Stimulated activated naive CD8-positive, alpha-beta T cell treated with anti-CD3 and anti-CD28 coated beads, Interleukin-15, amount 100 ng/mL, for 72 hours (primary cell): ENCODE measurements at regions not wholly inside any gene's neighbourhood (a gene's known extent, or its start where the extent isn't known, plus 50 kb on each side); places are given as distances from the start of the nearest gene placed in this dataset.

Experiments
- ATAC-seq: fragments of 150-1000 bp; cut with Tn5 transposase; 2 replicates; pipeline ENCODE4 v1.10.0; 2021; ENCODE audit warnings: mild to moderate bottlenecking, moderate library complexity
- DNase-seq, 2 donors: peaks; one replicate each; pipeline ENCODE4 v3.0.0; 2021 to 2022
- H3K27ac Mint-ChIP-seq, 2 donors: one replicate each; pipeline ENCODE4 v1.8.0; 2022; ENCODE audit warnings: mild to moderate bottlenecking in 2 of 2, mixed read lengths in 2 of 2, moderate library complexity in 2 of 2
- H3K27me3 Mint-ChIP-seq: one replicate; pipeline ENCODE4 v1.8.0; 2022; ENCODE audit warnings: mixed read lengths
- H3K4me1 Mint-ChIP-seq: one replicate; pipeline ENCODE4 v1.8.0; 2022; ENCODE audit warnings: mild to moderate bottlenecking, mixed read lengths
- H3K4me3 Mint-ChIP-seq, 2 donors: one replicate each; pipeline ENCODE4 v1.8.0; 2022; ENCODE audit warnings: mild to moderate bottlenecking in 2 of 2, mixed read lengths in 2 of 2, moderate library complexity in 1 of 2
- H3K9me3 Mint-ChIP-seq, 2 donors: one replicate each; pipeline ENCODE4 v1.8.0; 2022; ENCODE audit warnings: mixed read lengths in 2 of 2

DNA sequence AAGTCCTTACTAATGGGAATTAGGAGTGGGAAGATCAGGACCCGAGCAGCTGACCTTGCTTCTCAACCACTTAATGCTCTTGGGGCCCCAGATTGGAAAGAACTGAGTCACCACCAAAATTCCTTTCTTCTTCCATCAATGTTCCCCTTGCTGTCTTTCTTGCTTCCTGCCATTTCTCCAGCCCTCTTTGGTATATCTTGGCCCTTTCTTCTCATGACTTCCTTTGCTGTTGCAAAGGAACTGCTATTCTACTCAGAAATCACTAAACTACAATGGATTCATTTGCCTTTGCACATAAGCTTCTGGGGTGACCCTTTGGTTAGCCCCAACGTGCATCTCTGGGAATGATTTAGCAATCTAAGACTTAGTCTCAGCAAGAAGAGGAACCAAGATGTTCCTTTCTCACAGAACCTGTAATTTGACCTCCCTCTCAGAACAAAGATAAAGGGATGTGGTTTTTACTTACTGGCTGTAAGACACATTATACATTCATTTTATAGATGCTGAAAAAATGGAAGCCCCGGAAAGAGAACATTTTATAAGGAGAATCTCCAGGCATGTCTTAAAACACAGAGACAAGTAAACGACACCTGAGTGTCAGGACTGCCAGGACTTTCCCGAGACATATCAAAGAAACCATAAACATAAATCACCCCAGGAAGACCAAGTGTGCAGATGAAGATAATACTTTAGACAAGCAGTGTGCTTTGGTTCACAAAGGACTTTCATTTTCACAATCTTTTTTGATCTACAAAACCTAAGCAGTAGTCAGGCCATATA is 99.0 kb upstream of the TNFAIP3 start:
- peaks cover 12% of the 10 kb centered on the region for H3K4me1 Mint-ChIP-seq

DNA sequence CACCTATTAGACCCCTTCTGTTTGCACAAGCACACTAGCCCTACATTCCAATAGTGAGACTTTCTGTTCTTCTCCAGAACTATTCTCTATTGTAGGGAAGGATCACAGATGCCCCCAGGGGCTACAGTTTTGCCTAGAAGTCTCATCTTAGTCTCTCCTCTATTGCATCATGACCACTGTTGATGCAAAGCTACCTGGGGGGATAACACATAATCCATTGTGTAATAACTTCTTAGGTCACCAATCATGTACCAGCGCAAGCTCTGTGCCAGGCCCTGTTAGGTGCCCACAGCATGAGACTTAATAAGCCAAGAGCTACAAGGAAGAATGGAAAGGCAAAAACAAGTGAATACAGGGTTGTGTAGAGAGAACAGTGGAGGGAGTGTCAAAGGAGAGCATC is 98.1 kb upstream of the TNFAIP3 start:
- ATAC-seq (no peak), DNase-seq (no peak)
- Mint-ChIP-seq H3K4me3 (no peak overlapping the region), H3K9me3 (no peaks in the 10 kb centered on the region), H3K27me3 (no peaks in the 10 kb centered on the region), H3K27ac (peak overlapping the region in 1 of 2 donors; percentile 0), H3K4me1 (peaks cover 12% of the 10 kb centered on the region)

More for the DNA sequence above, 99.0 kb upstream of the TNFAIP3 start:
- ATAC-seq (peak; percentile 60), DNase-seq (no peak)
- H3K4me3 Mint-ChIP-seq, result peak overlapping the region; percentile 63 to 70
- no peaks in the 10 kb centered on the region for H3K27me3 Mint-ChIP-seq
- no peaks in the 10 kb centered on the region for H3K9me3 Mint-ChIP-seq
- H3K27ac Mint-ChIP-seq, result peak overlapping the region; percentile 90 to 99

DNA sequence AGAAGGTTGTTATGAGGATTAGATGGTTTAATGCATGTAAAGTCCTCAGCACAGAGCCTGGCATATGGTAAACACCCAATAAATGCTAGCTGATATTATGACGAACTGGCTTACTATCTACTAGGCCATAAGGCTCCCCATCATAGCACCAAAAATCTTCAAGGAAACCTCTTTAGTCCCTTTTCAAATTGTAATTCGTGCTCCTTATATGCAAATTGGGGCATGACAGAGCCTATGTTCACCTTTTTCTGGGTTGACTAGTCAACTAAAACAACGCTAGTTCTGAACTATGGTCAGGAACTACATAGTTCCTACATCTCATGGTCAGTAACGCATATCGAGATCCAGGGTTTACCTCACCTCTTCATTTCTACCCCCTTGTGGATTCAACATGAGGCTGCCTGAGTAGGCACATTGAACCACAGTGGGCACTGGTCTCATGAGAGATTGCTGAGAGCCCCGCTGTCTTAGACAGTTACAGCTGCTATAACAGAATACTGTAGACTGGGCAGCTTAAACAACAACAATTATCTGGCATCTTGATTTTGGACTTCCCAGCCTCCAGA is 97.2 kb upstream of the TNFAIP3 start:
- no peak overlapping the region for H3K4me3 Mint-ChIP-seq
- H3K9me3 Mint-ChIP-seq, result no peaks in the 10 kb centered on the region
- no peak for DNase-seq
- H3K27ac Mint-ChIP-seq, result no peak overlapping the region
- H3K4me1 Mint-ChIP-seq, result peaks cover 12% of the 10 kb centered on the region
- no peaks in the 10 kb centered on the region for H3K27me3 Mint-ChIP-seq
- no peak for ATAC-seq

DNA sequence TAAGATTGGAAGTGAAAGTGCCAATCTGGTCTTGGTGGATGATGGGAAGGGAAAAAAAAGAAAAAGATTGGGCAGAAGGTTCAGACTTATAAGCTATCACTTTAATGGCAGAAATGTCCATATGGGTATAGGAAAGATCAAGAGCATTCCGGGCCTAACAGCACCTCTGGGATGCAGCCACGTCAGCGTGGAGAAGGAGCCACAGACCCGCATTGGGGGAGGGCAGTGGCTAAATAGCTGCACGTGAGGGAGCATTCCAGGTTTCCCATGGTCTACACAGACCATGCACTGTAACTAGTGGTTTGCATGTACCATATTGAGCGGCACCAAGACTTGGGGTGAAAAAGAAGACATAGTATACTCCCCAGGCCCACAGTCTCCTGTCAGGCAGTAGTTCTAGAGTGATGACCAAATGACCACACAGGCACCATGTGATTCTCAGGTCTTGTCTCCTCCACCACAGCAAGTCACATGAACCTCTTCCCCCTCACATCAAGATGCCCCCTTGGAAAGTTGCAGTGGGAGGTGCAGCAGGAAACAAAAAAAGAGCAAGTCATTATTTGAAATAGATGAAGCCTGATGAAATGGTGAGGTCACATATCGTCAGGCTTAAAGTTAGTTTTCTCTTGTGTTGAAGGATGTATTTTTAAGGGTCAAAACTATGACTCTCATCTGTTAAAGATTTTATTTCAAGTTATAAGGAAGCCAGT is 94.4 kb upstream of the TNFAIP3 start:
- H3K9me3 Mint-ChIP-seq, result no peaks in the 10 kb centered on the region
- H3K27ac Mint-ChIP-seq, result no peak overlapping the region
- no peak overlapping the region for H3K4me3 Mint-ChIP-seq
- no peaks in the 10 kb centered on the region for H3K27me3 Mint-ChIP-seq
- ATAC-seq, result no peak
- no peak for DNase-seq
- peaks cover 8% of the 10 kb centered on the region for H3K4me1 Mint-ChIP-seq

DNA sequence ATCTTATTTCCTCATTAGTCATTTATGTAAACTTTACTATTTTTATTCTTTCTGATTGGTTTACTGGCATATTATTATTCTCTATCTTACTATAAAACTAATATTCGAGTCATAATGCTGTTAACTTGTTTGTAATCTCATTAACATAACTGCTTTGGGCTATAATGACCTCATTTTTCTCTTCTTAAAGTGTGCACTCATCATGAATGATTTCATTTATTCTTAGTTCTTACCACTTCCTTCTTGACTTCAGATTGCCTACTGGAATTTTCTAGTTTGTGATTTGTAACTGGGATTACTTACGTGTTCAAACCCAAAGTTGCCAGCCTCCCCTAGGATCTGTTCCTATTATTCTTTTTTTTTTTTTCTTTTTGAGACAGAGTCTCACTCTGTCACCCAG is 91.8 kb upstream of the TNFAIP3 start:
- DNase-seq (no peak), ATAC-seq (no peak)
- no peaks in the 10 kb centered on the region for H3K4me1 Mint-ChIP-seq

DNA sequence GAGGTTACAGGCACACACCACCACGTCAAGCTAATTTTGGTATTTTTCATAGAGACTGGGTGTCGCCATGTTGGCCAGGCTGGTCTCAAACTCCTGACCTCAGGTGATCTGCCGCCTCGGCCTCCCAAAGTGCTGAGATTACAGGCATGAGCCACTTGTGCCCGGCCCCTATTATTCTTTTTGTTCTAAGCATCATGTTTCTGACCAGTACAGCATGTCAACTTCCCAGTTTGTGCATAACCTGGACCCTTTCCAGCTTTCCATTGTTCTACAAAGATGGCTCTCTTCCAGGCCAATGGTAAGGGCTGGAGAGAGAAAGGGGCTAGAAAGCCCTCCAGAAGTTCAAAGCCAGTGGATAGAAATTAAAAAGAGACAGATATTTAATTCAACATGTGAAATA is 91.3 kb upstream of the TNFAIP3 start:
- Mint-ChIP-seq H3K9me3 (no peaks in the 10 kb centered on the region), H3K4me1 (no peaks in the 10 kb centered on the region), H3K27me3 (no peaks in the 10 kb centered on the region), H3K27ac (no peak overlapping the region), H3K4me3 (no peak overlapping the region)
- no peak for DNase-seq
- no peak for ATAC-seq

More for the DNA sequence above, 91.8 kb upstream of the TNFAIP3 start:
- Mint-ChIP-seq H3K9me3 (no peaks in the 10 kb centered on the region), H3K4me3 (no peak overlapping the region), H3K27ac (no peak overlapping the region), H3K27me3 (no peaks in the 10 kb centered on the region)

DNA sequence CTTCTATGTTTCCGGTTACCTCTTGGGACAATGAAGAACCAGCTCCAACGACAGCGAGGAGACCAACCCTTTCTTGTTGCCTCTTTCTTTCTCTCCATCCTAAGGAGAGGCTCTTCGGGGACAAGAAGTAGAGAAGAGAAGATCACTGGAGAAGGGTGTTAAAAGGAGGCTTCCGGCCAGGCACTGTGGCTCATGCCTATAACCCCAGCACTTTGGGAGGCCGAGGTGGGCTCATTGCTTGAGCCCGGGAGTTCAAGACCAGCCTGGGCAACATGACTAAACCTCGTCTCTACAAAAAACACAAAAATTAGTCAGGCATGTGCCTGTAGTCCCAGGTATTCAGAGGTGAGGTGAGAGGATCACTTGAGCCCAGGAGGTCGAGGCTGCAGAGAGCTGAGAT is 90.8 kb upstream of the TNFAIP3 start:
- Mint-ChIP-seq H3K9me3 (no peaks in the 10 kb centered on the region), H3K27ac (no peak overlapping the region), H3K4me3 (no peak overlapping the region), H3K27me3 (no peaks in the 10 kb centered on the region), H3K4me1 (no peaks in the 10 kb centered on the region)
- ATAC-seq (no peak), DNase-seq (no peak)

DNA sequence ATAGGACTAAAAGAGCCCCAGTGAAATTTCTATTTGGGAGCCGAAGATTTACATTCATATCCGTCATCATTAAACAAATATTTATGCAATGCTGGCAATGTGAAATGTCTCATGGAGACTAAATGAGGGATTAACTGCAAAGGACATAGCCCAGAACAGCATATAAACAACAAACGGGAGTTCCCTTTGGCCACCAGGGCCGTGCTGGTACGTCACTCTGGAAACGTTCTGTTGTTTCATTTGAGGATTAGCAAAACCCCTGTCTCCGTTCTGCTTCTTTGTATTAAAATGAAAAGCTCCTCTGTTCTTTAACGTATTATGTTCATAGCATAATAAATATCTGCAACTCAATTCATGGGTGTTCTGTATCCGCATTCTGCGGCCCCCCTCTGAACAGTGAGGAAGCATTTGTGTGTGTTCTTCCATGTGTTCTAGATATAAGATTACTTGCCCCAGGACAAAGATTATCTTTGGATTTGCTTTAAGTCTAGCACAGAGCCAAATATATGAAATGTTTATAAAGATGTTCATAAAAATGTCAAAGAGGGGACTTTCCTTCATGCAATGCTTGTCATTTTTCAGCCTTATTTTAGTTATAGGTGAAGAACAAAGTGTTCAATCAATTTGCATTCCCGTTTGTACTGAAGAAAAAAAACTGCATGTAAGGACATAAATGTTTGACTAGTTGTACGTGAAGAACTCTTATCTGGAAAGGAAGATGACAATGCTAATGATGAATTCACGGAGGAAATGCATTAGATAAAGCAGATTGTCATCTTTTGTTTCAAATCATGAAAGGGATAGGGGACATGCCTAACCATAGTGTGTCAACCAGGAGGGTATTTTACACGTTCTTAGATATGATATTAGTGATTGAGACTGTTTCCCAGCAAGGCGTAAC is 90.0 kb upstream of the TNFAIP3 start:
- no peak for DNase-seq
- Mint-ChIP-seq H3K9me3 (no peaks in the 10 kb centered on the region), H3K27me3 (no peaks in the 10 kb centered on the region), H3K27ac (no peak overlapping the region), H3K4me3 (no peak overlapping the region), H3K4me1 (no peaks in the 10 kb centered on the region)
- ATAC-seq, result no peak

DNA sequence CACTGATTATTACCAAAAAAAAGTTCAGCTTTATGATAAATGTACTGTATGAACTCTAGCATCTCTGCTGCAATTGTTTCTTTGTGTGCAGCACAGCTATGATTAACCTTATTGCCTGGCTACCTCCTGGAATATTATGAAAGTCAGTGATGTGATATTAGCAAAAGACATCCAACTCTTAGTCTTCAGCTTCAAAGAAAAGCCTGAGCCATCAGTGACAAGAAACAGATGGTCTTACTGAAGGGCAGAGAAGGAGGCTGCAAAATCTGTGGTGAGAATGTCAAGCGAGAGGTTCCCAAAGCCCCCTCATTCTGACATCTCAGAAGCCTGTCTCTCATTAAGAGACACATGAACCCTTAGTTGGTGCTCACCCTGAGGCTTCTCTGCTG is 89.4 kb upstream of the TNFAIP3 start:
- ATAC-seq (no peak), DNase-seq (no peak)
- no peaks in the 10 kb centered on the region for H3K4me1 Mint-ChIP-seq
- no peaks in the 10 kb centered on the region for H3K27me3 Mint-ChIP-seq
- H3K4me3 Mint-ChIP-seq, result no peak overlapping the region
- H3K27ac Mint-ChIP-seq, result no peak overlapping the region
- no peaks in the 10 kb centered on the region for H3K9me3 Mint-ChIP-seq

DNA sequence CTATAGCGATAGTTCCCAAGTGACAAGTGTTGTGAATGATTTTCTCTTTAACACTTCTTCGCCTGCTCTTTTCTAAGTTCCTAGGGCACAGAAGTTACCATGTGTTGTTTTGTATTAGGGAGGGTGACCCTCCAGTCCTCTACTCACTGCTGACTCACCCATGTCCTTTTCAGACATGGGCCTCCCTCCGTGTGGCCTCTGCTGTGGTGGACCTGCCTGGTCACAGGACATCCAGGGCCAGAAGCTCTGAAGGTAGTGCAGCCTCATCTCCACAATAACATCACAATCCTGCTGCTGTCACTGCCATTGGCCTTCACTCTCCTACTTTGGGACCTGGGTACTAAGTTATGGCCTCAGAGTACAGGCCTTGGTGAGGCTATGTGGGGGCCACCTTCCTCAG is 87.1 kb upstream of the TNFAIP3 start:
- H3K27me3 Mint-ChIP-seq, result no peaks in the 10 kb centered on the region
- DNase-seq, result no peak
- no peak overlapping the region for H3K27ac Mint-ChIP-seq
- no peaks in the 10 kb centered on the region for H3K4me1 Mint-ChIP-seq
- H3K9me3 Mint-ChIP-seq, result no peaks in the 10 kb centered on the region
- no peak overlapping the region for H3K4me3 Mint-ChIP-seq
- ATAC-seq, result no peak

DNA sequence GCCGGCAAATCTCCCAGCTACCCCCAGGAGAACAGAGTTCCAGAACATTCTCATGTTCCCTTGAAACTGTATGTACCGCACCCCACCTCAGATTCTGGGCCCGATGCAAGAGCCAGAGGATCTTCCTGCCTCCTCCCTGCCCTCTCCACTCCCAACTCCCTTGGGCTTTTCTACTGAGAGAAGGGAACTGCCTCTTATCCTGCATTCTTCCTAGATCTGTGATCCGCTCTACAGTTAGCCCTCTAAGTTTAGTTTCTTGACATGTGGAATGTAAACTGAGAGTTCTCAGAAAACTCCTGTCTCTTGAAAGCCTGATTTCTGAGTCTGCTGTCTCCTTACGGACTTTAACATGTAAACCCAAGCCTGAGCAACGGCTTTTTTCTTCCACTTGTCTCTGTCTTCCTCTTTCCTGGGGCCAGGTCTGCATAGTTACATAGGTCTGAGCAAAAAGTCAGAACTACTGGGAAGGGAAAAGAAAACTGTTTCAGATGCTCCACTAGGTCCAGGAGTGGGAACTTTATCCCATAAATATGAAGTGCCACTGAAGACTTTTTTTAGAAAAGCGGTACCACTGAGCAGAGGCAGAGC is 86.5 kb upstream of the TNFAIP3 start:
- no peak for DNase-seq
- no peaks in the 10 kb centered on the region for H3K4me1 Mint-ChIP-seq
- H3K9me3 Mint-ChIP-seq, result no peaks in the 10 kb centered on the region
- no peaks in the 10 kb centered on the region for H3K27me3 Mint-ChIP-seq
- H3K4me3 Mint-ChIP-seq, result no peak overlapping the region
- ATAC-seq, result no peak
- H3K27ac Mint-ChIP-seq, result peak overlapping the region in 1 of 2 donors; percentile 15

DNA sequence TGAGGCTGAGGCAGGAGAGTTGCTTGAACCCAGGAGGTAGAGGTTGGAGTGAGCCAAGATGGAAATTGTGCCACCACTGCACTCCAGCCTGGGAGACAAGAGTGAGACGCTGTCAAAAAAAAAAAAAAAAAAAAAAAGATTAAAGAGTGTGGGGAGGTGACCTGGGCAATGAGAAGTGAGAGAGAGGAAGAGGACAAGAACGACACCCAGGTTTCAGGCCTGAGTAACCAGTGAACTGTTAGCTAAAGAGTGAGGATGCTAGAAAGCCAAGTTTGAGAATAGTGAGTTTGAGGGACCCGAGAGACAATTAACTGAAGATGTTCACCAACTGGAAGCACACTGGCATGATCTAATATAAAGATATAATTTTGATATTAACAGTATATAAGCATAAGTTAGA is 85.4 kb upstream of the TNFAIP3 start:
- no peak overlapping the region for H3K4me3 Mint-ChIP-seq
- H3K27ac Mint-ChIP-seq, result no peak overlapping the region
- no peaks in the 10 kb centered on the region for H3K27me3 Mint-ChIP-seq
- H3K4me1 Mint-ChIP-seq, result no peaks in the 10 kb centered on the region
- H3K9me3 Mint-ChIP-seq, result no peaks in the 10 kb centered on the region
- ATAC-seq (no peak), DNase-seq (no peak)

DNA sequence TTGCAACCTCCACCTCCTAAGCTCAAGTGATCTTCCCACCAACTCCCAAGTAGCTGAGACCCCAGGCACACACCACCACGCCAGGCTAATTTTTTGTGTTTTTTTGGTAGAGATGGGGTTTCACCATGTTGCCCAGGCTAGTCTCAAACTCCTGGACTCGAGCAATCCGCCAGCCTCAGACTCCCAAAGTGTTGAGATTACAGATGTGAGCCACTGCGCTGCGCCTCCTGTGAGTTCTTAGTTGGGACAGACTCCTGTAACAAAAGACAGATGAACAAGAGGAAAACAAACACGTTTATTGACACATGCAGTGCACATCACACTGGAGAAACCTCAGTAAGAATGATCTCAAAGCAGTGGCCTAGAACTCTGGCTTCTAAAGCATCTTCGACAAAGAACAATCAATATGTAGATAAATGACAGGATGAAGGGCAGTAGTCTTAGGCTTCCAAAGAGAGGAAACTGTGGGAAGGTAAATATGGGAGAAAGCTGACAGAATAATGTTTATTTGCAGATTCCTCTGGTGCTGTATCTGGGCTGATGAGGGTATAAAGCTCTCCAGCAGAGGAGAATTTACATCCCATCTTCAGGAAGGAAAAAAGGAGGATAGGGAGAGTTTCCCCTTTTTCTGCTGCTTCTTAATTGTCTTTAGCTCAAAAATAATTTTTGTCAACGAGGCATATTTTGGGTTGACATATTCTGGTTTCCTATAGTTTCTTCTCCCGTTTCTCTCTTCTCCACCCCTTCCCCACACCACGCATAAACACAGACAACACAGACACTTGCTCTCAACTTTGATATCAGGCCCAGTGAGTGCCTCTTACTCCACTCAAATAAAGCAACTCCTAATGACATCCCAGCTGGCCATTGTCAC is 84.7 kb upstream of the TNFAIP3 start:
- no peak for DNase-seq
- H3K4me3 Mint-ChIP-seq, result no peak overlapping the region
- no peaks in the 10 kb centered on the region for H3K4me1 Mint-ChIP-seq
- no peak overlapping the region for H3K27ac Mint-ChIP-seq
- H3K9me3 Mint-ChIP-seq, result no peaks in the 10 kb centered on the region
- no peak for ATAC-seq
- no peaks in the 10 kb centered on the region for H3K27me3 Mint-ChIP-seq

DNA sequence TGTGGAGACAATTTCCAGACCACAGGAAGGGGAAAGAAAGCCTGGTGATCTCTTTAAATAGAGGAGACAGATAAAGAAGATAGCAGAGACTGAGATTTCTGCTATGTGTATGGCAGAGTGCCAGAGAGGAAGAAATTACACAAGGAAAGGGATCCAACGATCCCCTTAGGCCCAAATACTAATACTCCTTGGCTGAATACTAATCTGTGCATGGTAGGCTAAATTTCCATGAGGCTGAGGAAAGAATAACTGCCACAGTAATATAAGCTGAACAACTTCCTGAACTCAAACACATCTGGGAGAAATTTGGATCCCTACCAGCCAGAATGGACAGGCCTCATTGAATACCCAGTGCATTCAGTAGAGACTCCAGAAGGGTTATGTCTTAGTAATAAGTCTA is 83.3 kb upstream of the TNFAIP3 start:
- ATAC-seq (no peak), DNase-seq (no peak)
- H3K27ac Mint-ChIP-seq, result no peak overlapping the region

More for the DNA sequence above, 83.3 kb upstream of the TNFAIP3 start:
- no peaks in the 10 kb centered on the region for H3K9me3 Mint-ChIP-seq
- H3K4me3 Mint-ChIP-seq, result no peak overlapping the region
- no peaks in the 10 kb centered on the region for H3K27me3 Mint-ChIP-seq
- no peaks in the 10 kb centered on the region for H3K4me1 Mint-ChIP-seq
